NT2/D1 (cell line): ENCODE measurements at regions not wholly inside any gene's neighbourhood (a gene's known extent, or its start where the extent isn't known, plus 50 kb on each side); places are given as distances from the start of the nearest gene placed in this dataset.

Source experiments
- SUZ12 ChIP-seq: IDR thresholded peaks from 2 replicates; pipeline ENCODE4 v1.6.1; 2011; ENCODE audit not compliant: insufficient read length, insufficient read depth; ENCODE audit errors: extremely low read depth
- YY1 ChIP-seq: IDR thresholded peaks from 2 replicates; pipeline ENCODE4 v1.6.1; 2011; ENCODE audit not compliant: insufficient read length, insufficient read depth
- ZNF274 ChIP-seq: IDR thresholded peaks from 2 replicates; pipeline ENCODE4 v1.6.1; 2011; ENCODE audit warnings: mild to moderate bottlenecking, low read depth, low read length

DNA sequence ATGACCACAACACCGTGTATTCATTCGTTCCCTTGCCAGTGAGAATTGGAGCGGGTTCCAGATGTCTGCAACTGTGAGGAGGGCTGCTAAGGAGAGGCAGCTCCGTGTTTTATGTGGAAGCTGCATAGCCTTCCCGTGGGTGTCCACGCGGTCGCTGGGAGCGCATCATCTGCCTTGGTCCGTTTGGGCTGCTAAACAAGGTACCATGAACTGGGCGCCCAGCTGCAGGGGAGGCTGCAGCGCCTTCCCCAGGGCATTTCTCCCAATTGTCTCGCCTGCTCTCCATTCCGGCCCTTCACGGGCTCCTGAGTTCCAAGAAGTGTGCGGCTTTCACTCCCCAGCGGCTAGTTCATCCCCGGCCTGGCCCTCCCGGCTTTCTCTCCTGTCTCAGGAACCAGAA lies 1446.4 kb downstream of the TBC1D22A start:
- no peak for TF ChIP-seq ZNF274
- no peak for TF ChIP-seq YY1
- no peak for TF ChIP-seq SUZ12
